ENCODE measurements at regions not wholly inside any gene's neighbourhood (a gene's known extent, or its start where the extent isn't known, plus 50 kb on each side); places are given as distances from the start of the nearest gene placed in this dataset.

- TF ChIP-seq CTCF (IDR thresholded peaks at IDR 0.05 in 4 of 5, conservative IDR thresholded peaks at IDR 0.05 in 1 of 5) = no peak
- no peak for TF ChIP-seq POLR2A (IDR thresholded peaks at IDR 0.05)
Observed at GRCh38 chr5:106154280-106154716, 1516.4 kb downstream of the EFNA5 start.
